AG10803 (cell line): ENCODE measurements at regions not wholly inside any gene's neighbourhood (a gene's known extent, or its start where the extent isn't known, plus 50 kb on each side); places are given as distances from the start of the nearest gene placed in this dataset.
"Not testable (repeated sequence)": the region's sequence is repeated elsewhere in the genome, so short reads cannot be mapped to it uniquely, and the experiment has no call there.

Source experiments
- DNase-seq: peaks from one replicate; pipeline ENCODE4 v3.0.0; 2010; ENCODE audit warnings: low read depth
- H3K4me3 ChIP-seq: 2 replicates; pipeline ENCODE4 v1.5.1; 2011; ENCODE audit warnings: mild to moderate bottlenecking, low read length, control low read depth
- TF ChIP-seq, protein P1 (sequence below): conservative IDR thresholded peaks from 2 replicates; pipeline ENCODE4 v1.5.1; 2011; ENCODE audit warnings: mild to moderate bottlenecking, low read length, control low read depth, inconsistent platforms

DNA sequence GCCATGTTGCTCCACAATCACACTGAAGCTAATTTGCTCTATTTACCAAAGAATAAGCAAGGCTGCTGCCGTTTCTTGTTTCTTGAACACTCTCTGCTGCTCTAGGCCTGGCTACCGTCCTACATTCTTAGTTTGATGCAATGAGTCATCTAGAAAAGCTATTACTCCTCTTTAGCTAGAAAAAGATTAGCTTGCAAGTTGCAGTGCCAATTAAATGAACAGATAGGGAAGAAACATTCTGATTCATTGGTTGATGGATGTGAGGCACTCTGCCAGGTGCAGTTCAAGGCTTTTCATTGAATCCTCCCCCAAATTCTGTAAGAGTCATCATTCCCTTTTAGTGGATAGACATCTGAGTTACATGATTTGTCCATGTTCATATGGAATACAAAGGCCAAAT, 807.7 kb upstream of the AMELY start:
- TF ChIP-seq, protein P1, sequence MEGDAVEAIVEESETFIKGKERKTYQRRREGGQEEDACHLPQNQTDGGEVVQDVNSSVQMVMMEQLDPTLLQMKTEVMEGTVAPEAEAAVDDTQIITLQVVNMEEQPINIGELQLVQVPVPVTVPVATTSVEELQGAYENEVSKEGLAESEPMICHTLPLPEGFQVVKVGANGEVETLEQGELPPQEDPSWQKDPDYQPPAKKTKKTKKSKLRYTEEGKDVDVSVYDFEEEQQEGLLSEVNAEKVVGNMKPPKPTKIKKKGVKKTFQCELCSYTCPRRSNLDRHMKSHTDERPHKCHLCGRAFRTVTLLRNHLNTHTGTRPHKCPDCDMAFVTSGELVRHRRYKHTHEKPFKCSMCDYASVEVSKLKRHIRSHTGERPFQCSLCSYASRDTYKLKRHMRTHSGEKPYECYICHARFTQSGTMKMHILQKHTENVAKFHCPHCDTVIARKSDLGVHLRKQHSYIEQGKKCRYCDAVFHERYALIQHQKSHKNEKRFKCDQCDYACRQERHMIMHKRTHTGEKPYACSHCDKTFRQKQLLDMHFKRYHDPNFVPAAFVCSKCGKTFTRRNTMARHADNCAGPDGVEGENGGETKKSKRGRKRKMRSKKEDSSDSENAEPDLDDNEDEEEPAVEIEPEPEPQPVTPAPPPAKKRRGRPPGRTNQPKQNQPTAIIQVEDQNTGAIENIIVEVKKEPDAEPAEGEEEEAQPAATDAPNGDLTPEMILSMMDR, result no peak
- DNase-seq, result peak; percentile 77
- H3K4me3 ChIP-seq, result no peak overlapping the region

- peak; percentile 39 for DNase-seq
- TF ChIP-seq, protein P1, result no peak
- no peak overlapping the region for H3K4me3 ChIP-seq
Observed at GRCh38 chrY:7718626-7719025, 807.1 kb upstream of the AMELY start.

DNA sequence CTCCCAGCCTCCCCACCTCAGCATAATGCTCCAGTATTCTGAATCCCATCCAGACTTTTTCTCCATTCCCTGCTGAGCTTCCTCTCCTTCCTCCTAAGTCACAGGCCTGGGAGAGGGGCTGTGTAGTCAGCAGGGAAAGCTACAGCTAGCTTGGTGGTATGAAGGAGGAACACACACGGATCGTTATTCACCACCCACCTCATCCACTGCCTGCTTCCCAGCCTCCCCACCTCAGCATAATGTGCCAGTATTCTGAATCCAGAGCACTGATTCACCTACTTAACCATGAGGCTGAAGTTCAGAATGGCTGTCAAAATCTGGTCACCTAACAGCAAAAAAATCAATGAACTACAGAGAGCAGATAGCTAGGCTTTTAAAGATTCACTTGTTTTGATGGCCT, 806.6 kb upstream of the AMELY start:
- TF ChIP-seq, protein P1, result no peak
- H3K4me3 ChIP-seq, result no peak overlapping the region
- DNase-seq, result no peak

GRCh38 chrY:7714426-7714825, 802.9 kb upstream of the AMELY start:
- TF ChIP-seq, protein P1, result no peak; the same call in 1 of the 2 replicates
- no peak overlapping the region for H3K4me3 ChIP-seq
- DNase-seq, result peak; percentile 74

GRCh38 chrY:7713738-7714137, 802.2 kb upstream of the AMELY start:
- H3K4me3 ChIP-seq, DNase-seq: not testable (repeated sequence)

GRCh38 chrY:7712289-7712688, 800.7 kb upstream of the AMELY start:
- peak; percentile 80 for DNase-seq
- TF ChIP-seq, protein P1, result no peak
- H3K4me3 ChIP-seq, result no peak overlapping the region

GRCh38 chrY:7703578-7704140, 792.1 kb upstream of the AMELY start:
- TF ChIP-seq, protein P1, result no peak
- H3K4me3 ChIP-seq, result no peak overlapping the region
- no peak for DNase-seq

DNA sequence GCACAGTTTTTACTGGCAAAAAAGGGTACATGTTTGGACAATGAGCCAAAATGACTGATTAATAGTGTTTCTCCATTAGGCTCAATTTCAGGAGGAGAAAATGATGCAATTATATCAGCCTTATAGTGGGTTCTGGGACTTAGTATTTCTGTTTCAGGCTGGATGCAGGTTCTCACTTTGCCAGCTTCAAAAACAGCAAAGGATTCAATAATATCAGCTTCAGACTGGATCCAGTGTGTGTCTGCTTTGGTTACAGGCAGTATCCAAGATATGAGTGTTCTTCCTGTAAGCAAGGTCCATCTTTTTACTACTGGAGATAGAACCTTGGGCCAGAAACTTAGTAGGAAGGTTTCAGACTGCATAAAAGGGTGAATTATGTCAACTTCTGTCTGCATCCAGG, 790.9 kb upstream of the AMELY start:
- TF ChIP-seq, protein P1, result no peak
- peak overlapping the region; percentile 23 for H3K4me3 ChIP-seq
- no peak for DNase-seq
